ENCODE measurements at regions not wholly inside any gene's neighbourhood (a gene's known extent, or its start where the extent isn't known, plus 50 kb on each side); places are given as distances from the start of the nearest gene placed in this dataset.

GRCh38 chr14:66032800-66033199 is 453.4 kb upstream of the CCDC196 start:
- CTCF ChIA-PET: no interaction called here
- POLR2A ChIA-PET: no interaction called here

GRCh38 chr14:66036547-66036946 is 449.6 kb upstream of the CCDC196 start:
- CTCF ChIA-PET: interaction anchor here (1.0 kb wide), 1 partner anchor 32 kb away, joined by 3 read pairs; no protein-coding TSS in a partner anchor

GRCh38 chr14:66037361-66037760 is 448.8 kb upstream of the CCDC196 start:
- CTCF ChIA-PET: no interaction called here

More at GRCh38 chr14:66036547-66036946, 449.6 kb upstream of the CCDC196 start:
- POLR2A ChIA-PET: no interaction called here

DNA sequence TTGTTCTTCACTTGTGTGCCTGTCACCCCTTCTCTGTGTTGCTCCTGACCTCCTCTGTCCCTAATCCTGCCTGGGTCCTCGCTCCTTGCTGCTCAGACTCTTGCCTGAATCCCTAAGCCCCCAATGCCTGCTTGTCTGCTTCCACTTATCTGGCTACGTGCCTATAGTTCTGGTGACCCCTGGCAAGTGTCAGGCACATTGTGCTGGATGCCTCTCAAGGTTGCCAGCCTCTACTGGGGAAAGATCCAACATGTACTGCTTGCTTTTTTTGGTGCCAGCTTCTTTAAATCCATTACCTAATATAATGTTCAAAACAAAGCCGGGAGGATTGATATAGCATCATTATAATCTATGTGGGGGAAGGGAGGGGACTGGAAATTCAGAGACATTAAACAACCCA is 448.0 kb upstream of the CCDC196 start:
- CTCF ChIA-PET: no interaction called here
- POLR2A ChIA-PET: no interaction called here

More at GRCh38 chr14:66037361-66037760, 448.8 kb upstream of the CCDC196 start:
- POLR2A ChIA-PET: no interaction called here

GRCh38 chr14:66038618-66039017 is 447.6 kb upstream of the CCDC196 start:
- ChIA-PET CTCF (no interaction called here), POLR2A (no interaction called here)

DNA sequence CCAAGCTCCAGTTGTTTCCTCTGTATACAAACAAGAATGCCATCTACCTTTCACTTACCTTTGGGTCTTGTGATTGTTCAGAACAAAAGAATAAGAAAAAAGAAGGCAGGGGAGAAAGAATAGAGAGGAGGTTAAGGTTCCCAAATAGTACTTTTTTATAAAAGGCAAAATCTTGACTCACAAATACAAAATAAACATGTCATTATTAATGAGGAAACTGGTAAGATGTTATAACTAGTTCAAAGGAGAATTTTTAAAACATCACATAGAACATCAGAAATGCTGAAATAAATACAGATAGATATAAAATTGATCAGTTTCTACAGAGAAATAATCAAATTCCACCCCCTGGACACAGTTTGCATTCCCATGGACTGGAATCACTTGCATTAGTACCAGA is 446.7 kb upstream of the CCDC196 start:
- CTCF ChIA-PET: no interaction called here
- POLR2A ChIA-PET: no interaction called here

- ChIA-PET POLR2A (no interaction called here), CTCF (no interaction called here)
Observed at GRCh38 chr14:66041582-66041981, 444.6 kb upstream of the CCDC196 start.

DNA sequence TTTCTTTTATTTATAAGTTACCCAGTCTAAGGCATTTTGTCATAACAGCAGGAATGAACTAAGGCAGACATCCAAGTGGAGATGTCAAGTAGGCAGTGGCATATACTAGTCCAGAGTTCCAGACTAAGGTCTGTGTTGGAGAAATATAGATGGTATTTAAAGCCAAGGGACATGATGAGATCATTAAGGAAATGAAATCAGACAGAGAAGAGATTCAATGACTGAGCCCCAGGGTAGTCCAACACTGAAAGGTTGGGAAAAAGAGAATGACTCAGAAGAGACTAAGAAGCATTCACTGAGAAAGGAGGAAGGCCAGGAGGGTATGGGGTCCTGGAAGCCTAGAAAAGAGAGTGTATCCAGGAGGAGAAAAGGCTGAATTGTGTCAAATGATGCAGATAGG is 442.2 kb upstream of the CCDC196 start:
- ChIA-PET POLR2A (no interaction called here), CTCF (no interaction called here)

GRCh38 chr14:66045572-66046021 is 440.6 kb upstream of the CCDC196 start:
- ChIA-PET CTCF (no interaction called here), POLR2A (no interaction called here)

- POLR2A ChIA-PET: no interaction called here
- CTCF ChIA-PET: no interaction called here
Observed at GRCh38 chr14:66046035-66046434, 440.1 kb upstream of the CCDC196 start.

DNA sequence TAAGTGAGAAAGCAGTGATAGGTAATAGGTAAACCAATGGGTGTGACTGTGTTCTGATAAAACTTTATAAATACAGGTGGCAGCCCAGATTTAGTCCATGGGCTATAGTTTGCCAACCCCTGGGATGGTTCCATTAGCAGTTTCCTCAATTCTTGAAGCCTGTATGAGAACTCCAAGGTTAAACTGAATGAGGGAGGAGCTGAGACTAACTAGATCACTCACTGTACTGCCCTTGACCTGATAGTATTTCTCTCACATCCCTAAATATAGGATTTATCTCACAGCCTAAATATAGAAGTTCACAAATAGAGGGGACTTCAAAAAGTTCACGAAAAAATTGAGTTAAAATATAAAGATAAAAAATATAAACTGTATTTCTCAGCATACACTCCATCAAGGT is 439.6 kb upstream of the CCDC196 start:
- CTCF ChIA-PET: no interaction called here
- POLR2A ChIA-PET: no interaction called here

DNA sequence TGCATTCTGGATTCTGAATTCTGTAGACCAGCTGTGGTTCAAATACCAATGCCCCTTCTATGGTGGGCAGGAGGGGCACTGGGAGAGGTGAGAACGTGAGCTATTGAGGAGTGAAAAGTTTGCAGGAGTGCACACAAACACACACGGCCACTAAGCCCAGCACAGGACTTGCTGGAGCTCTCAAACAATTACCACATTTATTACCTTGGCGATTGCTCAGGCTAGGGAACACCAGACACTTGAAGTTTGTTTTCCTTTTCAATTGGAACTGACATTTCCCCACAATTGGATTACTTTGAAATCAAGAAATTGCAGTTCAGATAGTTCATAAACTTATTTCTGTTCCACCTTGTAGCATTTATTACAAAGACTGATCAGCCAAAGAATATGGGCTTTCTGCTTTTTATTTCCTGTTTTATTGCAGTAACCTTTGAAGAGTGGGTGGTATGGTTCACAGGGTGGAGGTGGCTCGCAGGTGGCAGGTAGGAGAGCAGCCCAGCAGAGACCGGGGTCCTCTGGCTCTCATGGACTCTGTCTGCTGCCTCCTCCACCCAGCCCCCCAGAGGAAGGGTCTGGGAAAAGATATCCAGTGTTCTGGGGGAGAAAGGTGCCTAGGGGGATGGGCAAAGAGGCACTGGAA is 429.8 kb upstream of the CCDC196 start:
- ChIA-PET CTCF (no interaction called here), POLR2A (no interaction called here)

DNA sequence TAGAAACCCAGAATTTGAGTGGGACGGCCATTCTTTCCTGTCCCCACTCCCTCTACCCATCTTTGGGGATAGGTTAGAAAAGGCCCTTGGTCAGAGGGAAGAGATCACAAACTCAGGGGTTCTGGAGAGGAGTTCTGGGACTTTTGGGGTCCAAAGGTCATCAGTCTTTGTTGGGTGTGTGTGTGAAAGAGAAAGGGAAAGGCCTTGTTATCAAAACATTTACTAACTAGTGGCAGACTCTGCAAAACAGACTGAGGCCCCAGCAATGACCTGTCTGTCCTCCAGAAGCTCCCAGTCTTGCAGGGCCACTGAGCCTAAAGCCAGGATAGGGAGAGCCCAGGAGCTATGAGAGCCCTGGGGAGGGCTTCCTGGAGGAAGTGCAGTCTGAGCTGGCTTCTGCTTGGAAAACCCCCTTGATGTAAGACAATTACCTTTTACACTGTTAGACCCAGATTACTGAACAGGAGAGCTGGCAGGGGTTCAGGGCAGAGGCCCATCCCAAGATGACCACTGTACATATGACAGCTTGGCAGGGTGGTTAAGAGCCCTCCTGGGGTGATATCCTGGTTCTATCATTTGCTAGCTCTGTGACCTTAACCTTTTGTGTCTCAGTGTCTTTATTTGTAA is 429.1 kb upstream of the CCDC196 start:
- ChIA-PET CTCF (no interaction called here), POLR2A (no interaction called here)

DNA sequence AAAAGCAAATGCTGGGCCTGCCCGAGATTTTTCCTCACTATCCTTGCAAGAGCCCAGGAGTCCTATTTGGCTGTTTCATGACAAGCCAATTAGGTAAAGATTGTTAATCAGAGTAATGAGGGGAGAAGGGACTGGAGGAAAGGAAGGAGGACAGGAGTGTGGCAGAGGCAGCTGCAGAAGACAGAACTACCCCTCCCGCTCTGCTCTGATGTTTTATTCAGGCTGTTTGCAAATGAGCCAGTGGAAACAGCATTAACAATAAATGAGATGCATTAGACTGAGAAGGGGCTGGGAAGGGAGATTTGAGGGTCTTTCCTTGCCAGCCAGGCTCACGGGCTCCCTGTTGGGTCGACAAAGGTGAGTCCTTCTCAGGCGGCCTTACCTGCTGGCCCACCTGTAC is 421.0 kb upstream of the CCDC196 start:
- ChIA-PET POLR2A (no interaction called here), CTCF (no interaction called here)

DNA sequence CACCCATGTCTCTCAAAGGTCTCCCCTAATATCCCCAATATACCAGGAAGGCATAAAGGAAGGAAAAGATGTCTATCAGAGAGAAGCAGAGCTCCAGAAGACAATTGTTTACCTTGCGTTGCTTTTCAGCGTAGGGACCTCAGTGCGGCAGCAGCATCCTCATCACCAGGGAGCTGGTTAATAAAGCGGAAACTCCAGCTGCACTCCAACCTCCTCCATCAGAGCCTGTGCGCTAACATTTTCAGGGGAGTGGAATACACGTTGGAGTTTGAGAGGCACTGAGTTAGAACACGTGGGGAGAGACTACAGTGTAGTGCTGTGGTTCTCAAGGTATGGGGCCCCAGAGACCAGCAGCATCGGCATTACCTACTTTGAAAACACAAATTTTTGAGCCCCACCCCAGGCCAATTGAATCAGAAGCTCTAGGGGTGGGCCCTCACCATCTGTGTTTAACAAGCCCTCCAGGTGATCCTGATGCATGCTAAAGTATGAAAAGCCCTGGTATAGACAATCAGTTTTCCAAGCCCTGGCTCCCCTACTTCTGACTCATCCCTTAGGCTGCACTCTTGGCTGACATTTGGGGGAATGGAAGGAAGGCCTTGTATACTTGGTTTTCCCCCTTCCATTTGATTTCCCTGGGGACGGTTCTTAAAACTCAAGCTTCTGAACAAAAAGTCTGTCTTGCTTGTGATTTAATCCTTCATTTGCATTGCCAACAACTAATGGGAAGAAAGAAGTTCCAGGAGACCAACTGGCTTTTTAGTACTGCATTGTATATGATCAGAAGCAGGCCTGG is 419.0 kb upstream of the CCDC196 start:
- POLR2A ChIA-PET: interaction anchor here (0.5 kb wide), 1 partner anchor 781 kb away, joined by 3 read pairs; no protein-coding TSS in a partner anchor
- CTCF ChIA-PET: interaction anchor here (0.9 kb wide), 1 partner anchor 904 kb away, joined by 4 read pairs; no protein-coding TSS in a partner anchor

GRCh38 chr14:66069036-66069435 is 417.1 kb upstream of the CCDC196 start:
- POLR2A ChIA-PET: no interaction called here
- CTCF ChIA-PET: interaction anchor here (0.9 to 1.4 kb wide), 3 partner anchors 32 to 109 kb away, joined by 3 read pairs; no protein-coding TSS in a partner anchor

- ChIA-PET POLR2A (no interaction called here), CTCF (interaction anchor here (0.7 to 1.8 kb wide), 6 partner anchors 10 to 905 kb away, joined by 3 to 17 read pairs (median 4); no protein-coding TSS in a partner anchor)
Observed at GRCh38 chr14:66069830-66070541, 416.2 kb upstream of the CCDC196 start.

GRCh38 chr14:66070542-66071319 is 415.4 kb upstream of the CCDC196 start:
- CTCF ChIA-PET: interaction anchor here (0.6 to 1.8 kb wide), 7 partner anchors 11 to 906 kb away, joined by 3 to 17 read pairs (median 3); no protein-coding TSS in a partner anchor
- POLR2A ChIA-PET: no interaction called here

Data from activated CD8-positive, alpha-beta memory T cell treated with anti-CD3 and anti-CD28 coated beads for 36 hours (primary cell).